ENCODE measurements at regions not wholly inside any gene's neighbourhood (a gene's known extent, or its start where the extent isn't known, plus 50 kb on each side); places are given as distances from the start of the nearest gene placed in this dataset.

GRCh38 chr14:29475641-29476040 lies 452.0 kb downstream of the PRKD1 start:
- no peak for DNase-seq

GRCh38 chr14:29486132-29486531 lies 441.5 kb downstream of the PRKD1 start:
- DNase-seq: no peak

- no peak for DNase-seq
Measured at GRCh38 chr14:29489911-29490425, 437.7 kb downstream of the PRKD1 start.

- no peak for DNase-seq
Measured at GRCh38 chr14:29493849-29494248, 433.8 kb downstream of the PRKD1 start.

- DNase-seq: no peak
Measured at GRCh38 chr14:29494312-29494711, 433.3 kb downstream of the PRKD1 start.

GRCh38 chr14:29503903-29504302 lies 423.7 kb downstream of the PRKD1 start:
- DNase-seq: no peak

GRCh38 chr14:29518335-29518734 lies 409.3 kb downstream of the PRKD1 start:
- DNase-seq: no peak

GRCh38 chr14:29521526-29522137 lies 406.0 kb downstream of the PRKD1 start:
- DNase-seq: no peak
